ENCODE measurements at regions not wholly inside any gene's neighbourhood (a gene's known extent, or its start where the extent isn't known, plus 50 kb on each side); places are given as distances from the start of the nearest gene placed in this dataset.

- no peak overlapping the region for H3K4me3 ChIP-seq (ENCODE audit: control insufficient read depth in 1 of 2, extremely low read depth in 1 of 2, low read length in 1 of 2)
- Mint-ChIP-seq H3K9me3 (no peaks in the 10 kb centered on the region), H3K36me3 (no peaks in the 10 kb centered on the region), H3K4me1 (no peaks in the 10 kb centered on the region), H3K27me3 (no peaks in the 10 kb centered on the region), H3K27ac (no peak overlapping the region), H3K4me3 (no peak overlapping the region)
- H3K4me1 ChIP-seq (ENCODE audit: control insufficient read depth in 1 of 2, extremely low read depth in 1 of 2, insufficient read depth in 2 of 2, low read length in 2 of 2), result no peaks in the 10 kb centered on the region
- no CpG with 5 or more reads among the region's 3 CpGs for WGBS (ENCODE audit: insufficient coverage)
- H3K36me3 ChIP-seq (ENCODE audit: control insufficient read depth in 2 of 2, extremely low read depth in 1 of 2, insufficient read depth in 1 of 2, low read length in 1 of 2), result no peaks in the 10 kb centered on the region
- ChIA-PET POLR2A (no interaction called here), CTCF (no interaction called here)
- no peak for ATAC-seq (replicated peaks in 1 of 4)
- no peak for DNase-seq
- H3K27me3 ChIP-seq (replicated peaks in 1 of 2; ENCODE audit: control insufficient read depth in 2 of 2, extremely low read depth in 1 of 2, insufficient read depth in 2 of 2, low read length in 1 of 2), result no peaks in the 10 kb centered on the region
- H3K9me3 ChIP-seq, result no peaks in the 10 kb centered on the region
- no peak overlapping the region for H3K27ac ChIP-seq (ENCODE audit: low read length)
Measured at GRCh38 chr9:103399535-103399934, 404.4 kb downstream of the CYLC2 start.

- Mint-ChIP-seq H3K4me1 (no peaks in the 10 kb centered on the region), H3K9me3 (no peaks in the 10 kb centered on the region), H3K27ac (no peak overlapping the region), H3K4me3 (no peak overlapping the region), H3K27me3 (no peaks in the 10 kb centered on the region), H3K36me3 (no peaks in the 10 kb centered on the region)
- Histone ChIP-seq H3K27me3 (replicated peaks in 1 of 2; ENCODE audit: control insufficient read depth in 2 of 2, extremely low read depth in 1 of 2, insufficient read depth in 2 of 2, low read length in 1 of 2) (no peaks in the 10 kb centered on the region), H3K4me1 (ENCODE audit: control insufficient read depth in 1 of 2, extremely low read depth in 1 of 2, insufficient read depth in 2 of 2, low read length in 2 of 2) (no peaks in the 10 kb centered on the region), H3K27ac (ENCODE audit: low read length) (no peak overlapping the region), H3K4me3 (ENCODE audit: control insufficient read depth in 1 of 2, extremely low read depth in 1 of 2, low read length in 1 of 2) (no peak overlapping the region), H3K9me3 (no peaks in the 10 kb centered on the region), H3K36me3 (ENCODE audit: control insufficient read depth in 2 of 2, extremely low read depth in 1 of 2, insufficient read depth in 1 of 2, low read length in 1 of 2) (no peaks in the 10 kb centered on the region)
- DNase-seq (no peak), ATAC-seq (replicated peaks in 1 of 4) (no peak)
- WGBS (ENCODE audit: insufficient coverage), result 100% methylated on average over 1 of the region's 1 CpG
- POLR2A ChIA-PET, result no interaction called here
- CTCF ChIA-PET, result no interaction called here
Measured at GRCh38 chr9:103407260-103407659, 412.1 kb downstream of the CYLC2 start.

- Histone ChIP-seq H3K4me3 (ENCODE audit: control insufficient read depth in 1 of 2, extremely low read depth in 1 of 2, low read length in 1 of 2) (no peak overlapping the region), H3K27me3 (replicated peaks in 1 of 2; ENCODE audit: control insufficient read depth in 2 of 2, extremely low read depth in 1 of 2, insufficient read depth in 2 of 2, low read length in 1 of 2) (no peaks in the 10 kb centered on the region), H3K36me3 (ENCODE audit: control insufficient read depth in 2 of 2, extremely low read depth in 1 of 2, insufficient read depth in 1 of 2, low read length in 1 of 2) (no peaks in the 10 kb centered on the region), H3K9me3 (no peaks in the 10 kb centered on the region), H3K27ac (ENCODE audit: low read length) (no peak overlapping the region), H3K4me1 (ENCODE audit: control insufficient read depth in 1 of 2, extremely low read depth in 1 of 2, insufficient read depth in 2 of 2, low read length in 2 of 2) (no peaks in the 10 kb centered on the region)
- DNase-seq (no peak), ATAC-seq (replicated peaks in 1 of 4) (no peak)
- Mint-ChIP-seq H3K27me3 (no peaks in the 10 kb centered on the region), H3K4me3 (no peak overlapping the region), H3K4me1 (no peaks in the 10 kb centered on the region), H3K36me3 (no peaks in the 10 kb centered on the region), H3K9me3 (peaks cover 0 to 3% (median 0%) of the 10 kb centered on the region in 3 donors), H3K27ac (no peak overlapping the region)
- POLR2A ChIA-PET, result no interaction called here
- WGBS (ENCODE audit: insufficient coverage), result no CpG with 5 or more reads among the region's 4 CpGs
- CTCF ChIA-PET, result no interaction called here
Measured at GRCh38 chr9:103410059-103410458, 414.9 kb downstream of the CYLC2 start.

- Histone ChIP-seq H3K4me3 (ENCODE audit: control insufficient read depth in 1 of 2, extremely low read depth in 1 of 2, low read length in 1 of 2) (no peak overlapping the region), H3K27ac (ENCODE audit: low read length) (no peak overlapping the region), H3K4me1 (ENCODE audit: control insufficient read depth in 1 of 2, extremely low read depth in 1 of 2, insufficient read depth in 2 of 2, low read length in 2 of 2) (no peaks in the 10 kb centered on the region), H3K27me3 (replicated peaks in 1 of 2; ENCODE audit: control insufficient read depth in 2 of 2, extremely low read depth in 1 of 2, insufficient read depth in 2 of 2, low read length in 1 of 2) (no peaks in the 10 kb centered on the region), H3K9me3 (no peaks in the 10 kb centered on the region), H3K36me3 (ENCODE audit: control insufficient read depth in 2 of 2, extremely low read depth in 1 of 2, insufficient read depth in 1 of 2, low read length in 1 of 2) (no peaks in the 10 kb centered on the region)
- Mint-ChIP-seq H3K27me3 (no peaks in the 10 kb centered on the region), H3K27ac (no peak overlapping the region), H3K4me1 (no peaks in the 10 kb centered on the region), H3K4me3 (no peak overlapping the region), H3K9me3 (peaks cover 0 to 3% (median 3%) of the 10 kb centered on the region in 3 donors), H3K36me3 (no peaks in the 10 kb centered on the region)
- WGBS (ENCODE audit: insufficient coverage), result no CpG with 5 or more reads among the region's 4 CpGs
- DNase-seq, result no peak
- ATAC-seq (replicated peaks in 1 of 4), result no peak
- ChIA-PET CTCF (no interaction called here), POLR2A (no interaction called here)
Measured at GRCh38 chr9:103427696-103428095, 432.6 kb downstream of the CYLC2 start.

GRCh38 chr9:103430469-103430868 is 435.3 kb downstream of the CYLC2 start:
- no peaks in the 10 kb centered on the region for H3K4me1 ChIP-seq (ENCODE audit: control insufficient read depth in 1 of 2, extremely low read depth in 1 of 2, insufficient read depth in 2 of 2, low read length in 2 of 2)
- H3K27me3 ChIP-seq (replicated peaks in 1 of 2; ENCODE audit: control insufficient read depth in 2 of 2, extremely low read depth in 1 of 2, insufficient read depth in 2 of 2, low read length in 1 of 2), result no peaks in the 10 kb centered on the region
- H3K9me3 Mint-ChIP-seq, result peaks cover 0 to 5% (median 3%) of the 10 kb centered on the region in 3 donors
- H3K27ac ChIP-seq (ENCODE audit: low read length), result no peak overlapping the region
- H3K27ac Mint-ChIP-seq, result no peak overlapping the region
- no peak overlapping the region for H3K4me3 ChIP-seq (ENCODE audit: control insufficient read depth in 1 of 2, extremely low read depth in 1 of 2, low read length in 1 of 2)
- POLR2A ChIA-PET, result no interaction called here
- WGBS (ENCODE audit: insufficient coverage), result no CpG with 5 or more reads among the region's 1 CpG
- H3K36me3 Mint-ChIP-seq, result no peaks in the 10 kb centered on the region
- no peak overlapping the region for H3K4me3 Mint-ChIP-seq
- no peaks in the 10 kb centered on the region for H3K36me3 ChIP-seq (ENCODE audit: control insufficient read depth in 2 of 2, extremely low read depth in 1 of 2, insufficient read depth in 1 of 2, low read length in 1 of 2)
- no peak for ATAC-seq (replicated peaks in 1 of 4)
- H3K27me3 Mint-ChIP-seq, result no peaks in the 10 kb centered on the region
- no peak for DNase-seq
- H3K9me3 ChIP-seq, result no peaks in the 10 kb centered on the region
- H3K4me1 Mint-ChIP-seq, result no peaks in the 10 kb centered on the region
- CTCF ChIA-PET, result no interaction called here

- no peaks in the 10 kb centered on the region for H3K4me1 ChIP-seq (ENCODE audit: control insufficient read depth in 1 of 2, extremely low read depth in 1 of 2, insufficient read depth in 2 of 2, low read length in 2 of 2)
- ATAC-seq (replicated peaks in 1 of 4) (no peak), DNase-seq (no peak)
- POLR2A ChIA-PET, result no interaction called here
- Mint-ChIP-seq H3K27ac (no peak overlapping the region), H3K27me3 (no peaks in the 10 kb centered on the region), H3K9me3 (peaks cover 0 to 8% (median 3%) of the 10 kb centered on the region in 3 donors), H3K4me3 (no peak overlapping the region), H3K4me1 (no peaks in the 10 kb centered on the region), H3K36me3 (no peaks in the 10 kb centered on the region)
- H3K4me3 ChIP-seq (ENCODE audit: control insufficient read depth in 1 of 2, extremely low read depth in 1 of 2, low read length in 1 of 2), result no peak overlapping the region
- H3K27me3 ChIP-seq (replicated peaks in 1 of 2; ENCODE audit: control insufficient read depth in 2 of 2, extremely low read depth in 1 of 2, insufficient read depth in 2 of 2, low read length in 1 of 2), result no peaks in the 10 kb centered on the region
- H3K9me3 ChIP-seq, result no peaks in the 10 kb centered on the region
- CTCF ChIA-PET, result no interaction called here
- H3K36me3 ChIP-seq (ENCODE audit: control insufficient read depth in 2 of 2, extremely low read depth in 1 of 2, insufficient read depth in 1 of 2, low read length in 1 of 2), result no peaks in the 10 kb centered on the region
- no peak overlapping the region for H3K27ac ChIP-seq (ENCODE audit: low read length)
Measured at GRCh38 chr9:103431809-103432208, 436.7 kb downstream of the CYLC2 start.

- no peak overlapping the region for H3K4me3 Mint-ChIP-seq
- no CpG with 5 or more reads among the region's 2 CpGs for WGBS (ENCODE audit: insufficient coverage)
- POLR2A ChIA-PET, result no interaction called here
Measured at GRCh38 chr9:103444176-103444575, 449.0 kb downstream of the CYLC2 start.

More at GRCh38 chr9:103444176-103444575, 449.0 kb downstream of the CYLC2 start:
- CTCF ChIA-PET, result no interaction called here
- Mint-ChIP-seq H3K27me3 (no peaks in the 10 kb centered on the region), H3K36me3 (no peaks in the 10 kb centered on the region), H3K4me1 (no peaks in the 10 kb centered on the region), H3K9me3 (peaks cover 0 to 6% (median 0%) of the 10 kb centered on the region in 3 donors), H3K27ac (no peak overlapping the region)
- Histone ChIP-seq H3K9me3 (no peaks in the 10 kb centered on the region), H3K4me3 (ENCODE audit: control insufficient read depth in 1 of 2, extremely low read depth in 1 of 2, low read length in 1 of 2) (no peak overlapping the region), H3K4me1 (ENCODE audit: control insufficient read depth in 1 of 2, extremely low read depth in 1 of 2, insufficient read depth in 2 of 2, low read length in 2 of 2) (no peaks in the 10 kb centered on the region), H3K27ac (ENCODE audit: low read length) (no peak overlapping the region), H3K27me3 (replicated peaks in 1 of 2; ENCODE audit: control insufficient read depth in 2 of 2, extremely low read depth in 1 of 2, insufficient read depth in 2 of 2, low read length in 1 of 2) (no peaks in the 10 kb centered on the region), H3K36me3 (ENCODE audit: control insufficient read depth in 2 of 2, extremely low read depth in 1 of 2, insufficient read depth in 1 of 2, low read length in 1 of 2) (no peaks in the 10 kb centered on the region)
- ATAC-seq (replicated peaks in 1 of 4) (no peak), DNase-seq (no peak)

All from T-cell (primary cell).